DND-41 (cell line): ENCODE measurements at regions not wholly inside any gene's neighbourhood (a gene's known extent, or its start where the extent isn't known, plus 50 kb on each side); places are given as distances from the start of the nearest gene placed in this dataset.

ENCODE experiments used
- ATAC-seq: fragments of 200-7000 bp; cut with Tn5 transposase; 3 replicates; pipeline ENCODE4 v1.9.1; 2021; ENCODE audit warnings: low read depth; ENCODE audit not compliant: insufficient read depth
- DNase-seq: peaks from one replicate; pipeline ENCODE4 v3.0.0-alpha.2; 2020
- H2AFZ ChIP-seq: 2 replicates; pipeline ENCODE4 v1.6.0; 2012; ENCODE audit warnings: low read depth, low read length
- H3K27ac ChIP-seq: 2 replicates; pipeline ENCODE4 v1.5.1; 2012; ENCODE audit warnings: low read length, inconsistent platforms
- H3K27me3 ChIP-seq: fragments of 200-600 bp; sonication (generic); 2 replicates; pipeline ENCODE4 v1.6.0; 2012; ENCODE audit warnings: low read length, mild to moderate bottlenecking, inconsistent platforms; ENCODE audit not compliant: insufficient read depth, poor library complexity
- H3K36me3 ChIP-seq: 2 replicates; pipeline ENCODE4 v1.5.1; 2012; ENCODE audit warnings: low read length, inconsistent platforms; ENCODE audit not compliant: insufficient read depth
- H3K4me1 ChIP-seq: 2 replicates; pipeline ENCODE4 v1.5.1; 2012; ENCODE audit warnings: mild to moderate bottlenecking, low read length; ENCODE audit not compliant: insufficient read depth
- H3K4me2 ChIP-seq: 2 replicates; pipeline ENCODE4 v1.6.0; 2012; ENCODE audit warnings: mild to moderate bottlenecking, moderate library complexity, low read length, inconsistent platforms; ENCODE audit not compliant: insufficient read depth
- H3K4me3 ChIP-seq, 2 experiments: fragments of 200-600 bp in 1 of 2; shearing (Covaris generic) in 1 of 2; 2 replicates each; pipeline ENCODE4 v1.5.1; 2012 to 2016; ENCODE audit warnings: inconsistent platforms in 2 of 2, low read length in 2 of 2, mild to moderate bottlenecking in 2 of 2, low read depth in 1 of 2, moderate library complexity in 1 of 2
- H3K79me2 ChIP-seq: 2 replicates; pipeline ENCODE4 v1.6.0; 2012; ENCODE audit warnings: low read length, inconsistent platforms; ENCODE audit not compliant: insufficient read depth
- H3K9ac ChIP-seq: 2 replicates; pipeline ENCODE4 v1.6.0; 2012; ENCODE audit warnings: low read depth, mild to moderate bottlenecking, inconsistent platforms, low read length, moderate library complexity
- H3K9me3 ChIP-seq: 2 replicates; pipeline ENCODE4 v1.5.1; 2012; ENCODE audit warnings: low read length, moderate library complexity, mild to moderate bottlenecking, inconsistent platforms; ENCODE audit not compliant: insufficient read depth, severe bottlenecking
- H4K20me1 ChIP-seq: 2 replicates; pipeline ENCODE4 v1.6.0; 2012; ENCODE audit warnings: low read length; ENCODE audit not compliant: insufficient read depth
- EZH2 ChIP-seq: IDR thresholded peaks from 3 replicates; pipeline ENCODE4 v1.6.1; 2012; ENCODE audit warnings: borderline replicate concordance, low read depth, mild to moderate bottlenecking, moderate library complexity, low read length, inconsistent platforms; ENCODE audit not compliant: severe bottlenecking
- TF ChIP-seq, protein P1 (sequence below): IDR thresholded peaks from 2 replicates; pipeline ENCODE4 v1.5.1; 2012; ENCODE audit warnings: borderline replicate concordance, low read length, moderate library complexity, mild to moderate bottlenecking; ENCODE audit not compliant: poor library complexity, severe bottlenecking; ENCODE audit errors: extremely low read depth

DNA sequence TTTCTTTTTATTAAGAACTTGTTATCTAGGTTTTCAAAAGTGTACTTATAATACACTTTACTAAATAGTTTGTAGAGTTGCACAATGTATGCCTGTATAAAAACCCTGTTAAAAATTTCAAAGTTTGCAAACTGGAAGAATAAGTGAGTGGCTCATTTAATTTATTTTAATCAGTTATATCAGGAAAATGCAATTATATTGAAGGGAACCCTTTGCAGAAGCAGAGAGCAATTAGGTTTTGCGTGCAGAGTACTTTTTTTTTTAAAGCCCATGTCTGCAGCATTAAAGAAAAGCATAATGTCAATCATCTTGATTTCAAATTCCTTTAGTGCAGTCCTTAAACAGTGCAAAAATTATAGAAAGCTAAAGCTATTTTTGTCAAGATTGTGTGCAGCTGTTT is 271.3 kb upstream of the LDB2 start:
- Histone ChIP-seq H3K27me3 (no peaks in the 10 kb centered on the region), H3K79me2 (no peaks in the 10 kb centered on the region), H3K4me1 (no peaks in the 10 kb centered on the region), H3K27ac (no peak overlapping the region), H4K20me1 (no peaks in the 10 kb centered on the region), H3K4me2 (no peak overlapping the region), H2AFZ (no peak overlapping the region), H3K36me3 (no peaks in the 10 kb centered on the region), H3K9me3 (no peaks in the 10 kb centered on the region), H3K4me3 (no peak overlapping the region), H3K9ac (no peak overlapping the region)
- ATAC-seq, result no peak
- DNase-seq, result no peak
- TF ChIP-seq, protein P1, sequence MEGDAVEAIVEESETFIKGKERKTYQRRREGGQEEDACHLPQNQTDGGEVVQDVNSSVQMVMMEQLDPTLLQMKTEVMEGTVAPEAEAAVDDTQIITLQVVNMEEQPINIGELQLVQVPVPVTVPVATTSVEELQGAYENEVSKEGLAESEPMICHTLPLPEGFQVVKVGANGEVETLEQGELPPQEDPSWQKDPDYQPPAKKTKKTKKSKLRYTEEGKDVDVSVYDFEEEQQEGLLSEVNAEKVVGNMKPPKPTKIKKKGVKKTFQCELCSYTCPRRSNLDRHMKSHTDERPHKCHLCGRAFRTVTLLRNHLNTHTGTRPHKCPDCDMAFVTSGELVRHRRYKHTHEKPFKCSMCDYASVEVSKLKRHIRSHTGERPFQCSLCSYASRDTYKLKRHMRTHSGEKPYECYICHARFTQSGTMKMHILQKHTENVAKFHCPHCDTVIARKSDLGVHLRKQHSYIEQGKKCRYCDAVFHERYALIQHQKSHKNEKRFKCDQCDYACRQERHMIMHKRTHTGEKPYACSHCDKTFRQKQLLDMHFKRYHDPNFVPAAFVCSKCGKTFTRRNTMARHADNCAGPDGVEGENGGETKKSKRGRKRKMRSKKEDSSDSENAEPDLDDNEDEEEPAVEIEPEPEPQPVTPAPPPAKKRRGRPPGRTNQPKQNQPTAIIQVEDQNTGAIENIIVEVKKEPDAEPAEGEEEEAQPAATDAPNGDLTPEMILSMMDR, result no peak
- TF ChIP-seq EZH2, result no peak

DNA sequence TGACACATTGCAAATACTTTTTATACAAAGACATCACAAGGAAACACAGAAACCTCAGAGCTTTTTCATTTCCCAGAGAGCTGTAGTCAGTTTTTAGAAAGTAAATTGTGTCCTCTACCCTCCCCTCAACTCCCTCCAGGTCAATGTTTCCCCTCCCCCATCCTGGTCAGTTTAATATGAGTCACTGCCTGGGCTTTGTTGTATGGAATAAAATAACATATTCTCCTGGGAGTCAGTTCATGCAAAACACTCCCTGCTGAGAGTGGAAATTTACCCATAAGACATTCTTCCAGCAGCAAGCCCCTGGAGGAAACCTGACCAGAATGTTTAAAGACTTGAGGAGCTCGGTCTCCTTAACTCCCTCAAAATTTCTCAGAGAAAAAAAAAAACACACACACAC is 270.1 kb upstream of the LDB2 start:
- no peak overlapping the region for H3K9ac ChIP-seq
- no peaks in the 10 kb centered on the region for H3K9me3 ChIP-seq
- H3K4me2 ChIP-seq, result no peak overlapping the region
- no peak overlapping the region for H2AFZ ChIP-seq
- no peaks in the 10 kb centered on the region for H3K36me3 ChIP-seq
- no peak overlapping the region for H3K4me3 ChIP-seq
- DNase-seq (no peak), ATAC-seq (no peak)
- TF ChIP-seq, protein P1, result no peak
- TF ChIP-seq EZH2, result no peak
- no peaks in the 10 kb centered on the region for H3K27me3 ChIP-seq
- no peaks in the 10 kb centered on the region for H3K4me1 ChIP-seq
- H4K20me1 ChIP-seq, result no peaks in the 10 kb centered on the region
- no peak overlapping the region for H3K27ac ChIP-seq
- H3K79me2 ChIP-seq, result no peaks in the 10 kb centered on the region

DNA sequence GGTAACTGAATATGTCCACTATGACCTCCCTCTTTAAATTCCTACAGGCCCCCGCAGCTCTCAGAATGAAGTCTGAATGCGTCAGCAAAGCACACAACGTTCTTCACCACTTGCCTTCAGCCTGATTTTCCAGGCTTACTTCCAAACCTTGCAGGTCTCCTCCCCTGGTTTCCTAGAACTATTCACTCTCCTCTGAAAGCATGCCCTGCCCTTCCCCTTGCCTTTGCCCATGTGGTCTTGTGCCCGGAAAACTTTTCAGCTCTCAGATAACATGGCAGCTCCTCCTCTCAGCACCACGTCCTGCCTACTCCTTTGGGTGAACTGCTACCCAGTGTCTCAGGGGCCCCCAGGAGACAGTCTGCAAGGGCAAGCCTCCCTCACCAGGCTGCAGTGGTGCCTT is 268.5 kb upstream of the LDB2 start:
- H3K9ac ChIP-seq, result no peak overlapping the region
- no peaks in the 10 kb centered on the region for H3K9me3 ChIP-seq
- no peak overlapping the region for H3K27ac ChIP-seq
- H3K36me3 ChIP-seq, result no peaks in the 10 kb centered on the region
- DNase-seq (no peak), ATAC-seq (no peak)
- no peaks in the 10 kb centered on the region for H4K20me1 ChIP-seq
- H3K79me2 ChIP-seq, result no peaks in the 10 kb centered on the region
- no peak for TF ChIP-seq EZH2
- TF ChIP-seq, protein P1, result no peak
- no peak overlapping the region for H3K4me2 ChIP-seq
- no peak overlapping the region for H2AFZ ChIP-seq
- H3K4me3 ChIP-seq, result no peak overlapping the region
- no peaks in the 10 kb centered on the region for H3K4me1 ChIP-seq
- no peaks in the 10 kb centered on the region for H3K27me3 ChIP-seq

DNA sequence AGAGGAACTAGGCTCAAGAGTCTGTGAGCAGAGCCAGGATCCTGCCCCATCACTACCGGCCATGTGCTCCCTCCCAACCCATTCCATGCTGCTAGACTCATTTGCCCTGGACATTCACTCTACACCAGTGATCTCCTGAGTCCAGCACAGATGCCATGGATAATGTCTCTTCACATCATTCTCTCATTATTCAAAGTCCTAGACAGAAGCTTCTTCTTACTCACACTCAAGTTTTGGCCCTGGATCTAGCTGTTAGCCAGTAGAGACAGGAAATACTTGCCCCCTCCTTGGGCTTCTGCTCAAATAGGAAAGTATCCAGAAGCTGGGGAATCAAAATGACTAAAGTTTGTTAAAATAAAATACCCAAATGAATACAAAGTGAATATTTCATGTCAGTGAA is 266.8 kb upstream of the LDB2 start:
- H3K4me3 ChIP-seq, result no peak overlapping the region
- no peak overlapping the region for H3K27ac ChIP-seq
- no peaks in the 10 kb centered on the region for H3K79me2 ChIP-seq
- no peak overlapping the region for H2AFZ ChIP-seq
- H3K9ac ChIP-seq, result no peak overlapping the region
- no peaks in the 10 kb centered on the region for H3K27me3 ChIP-seq
- H3K4me1 ChIP-seq, result no peaks in the 10 kb centered on the region
- TF ChIP-seq, protein P1, result no peak
- TF ChIP-seq EZH2, result no peak
- no peaks in the 10 kb centered on the region for H3K36me3 ChIP-seq
- H3K9me3 ChIP-seq, result no peaks in the 10 kb centered on the region
- H3K4me2 ChIP-seq, result no peak overlapping the region
- no peaks in the 10 kb centered on the region for H4K20me1 ChIP-seq
- DNase-seq (no peak), ATAC-seq (no peak)
